Endothelial cell (in vitro differentiated cells): ENCODE measurements at regions not wholly inside any gene's neighbourhood (a gene's known extent, or its start where the extent isn't known, plus 50 kb on each side); places are given as distances from the start of the nearest gene placed in this dataset.

ENCODE experiments used
- DNase-seq: peaks from one replicate; pipeline ENCODE4 v3.0.0; 2021; ENCODE audit warnings: low spot score
- H3K27ac Mint-ChIP-seq: one replicate; pipeline ENCODE4 v1.8.0; 2021; ENCODE audit warnings: mixed read lengths, inconsistent platforms; ENCODE audit not compliant: unreplicated experiment
- H3K27me3 Mint-ChIP-seq: one replicate; pipeline ENCODE4 v1.8.0; 2021; ENCODE audit warnings: mild to moderate bottlenecking, moderate library complexity, mixed read lengths, inconsistent platforms; ENCODE audit not compliant: unreplicated experiment
- H3K36me3 Mint-ChIP-seq: one replicate; pipeline ENCODE4 v1.8.0; 2021; ENCODE audit warnings: mild to moderate bottlenecking, low read depth, mixed read lengths, inconsistent platforms; ENCODE audit not compliant: unreplicated experiment
- H3K4me1 Mint-ChIP-seq: one replicate; pipeline ENCODE4 v1.8.0; 2021; ENCODE audit warnings: mild to moderate bottlenecking, mixed read lengths, inconsistent platforms; ENCODE audit not compliant: unreplicated experiment
- H3K4me3 Mint-ChIP-seq: one replicate; pipeline ENCODE4 v1.8.0; 2021; ENCODE audit warnings: mild to moderate bottlenecking, mixed read lengths, inconsistent platforms; ENCODE audit not compliant: unreplicated experiment
- H3K9me3 Mint-ChIP-seq: one replicate; pipeline ENCODE4 v1.8.0; 2021; ENCODE audit warnings: mixed read lengths, inconsistent platforms; ENCODE audit not compliant: unreplicated experiment
- CTCF ChIP-seq: fragments of 200-600 bp; sonication (generic); IDR thresholded peaks from one replicate; pipeline ENCODE4 v1.5.0; 2021; ENCODE audit warnings: antibody characterized with exemption; ENCODE audit not compliant: unreplicated experiment

DNA sequence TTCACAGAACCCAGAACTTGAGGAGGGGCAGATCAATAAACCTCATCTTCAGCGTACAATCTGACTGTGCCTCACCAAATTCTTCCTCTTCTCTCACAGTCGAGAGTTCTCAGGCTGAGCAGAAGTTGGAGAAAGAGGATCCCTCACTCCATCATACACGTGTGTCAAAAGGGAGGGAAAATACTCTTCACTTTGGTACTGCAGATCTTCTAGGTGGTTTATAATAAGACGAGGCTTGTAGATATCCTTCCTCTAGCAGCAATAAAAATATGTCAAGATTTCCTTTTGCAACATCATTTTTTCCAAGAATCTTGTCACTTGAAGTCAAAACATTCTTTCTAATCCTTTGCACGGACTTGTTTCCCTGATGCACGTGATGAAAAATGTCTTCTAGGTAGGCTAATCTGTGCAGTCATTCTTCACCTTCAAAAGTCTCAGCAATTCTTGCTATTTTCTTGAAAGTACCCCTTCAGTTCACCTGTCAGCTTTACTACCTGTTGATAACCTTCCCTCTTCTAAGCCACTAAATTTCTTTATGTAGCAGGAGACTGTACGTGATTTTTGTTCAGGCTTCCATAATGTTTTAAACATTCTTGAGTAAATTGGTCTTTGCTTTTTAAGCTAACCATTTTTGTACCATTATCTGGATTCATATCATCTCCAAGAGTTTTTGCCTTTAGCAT is 214.1 kb downstream of the NUAK1 start:
- Mint-ChIP-seq H3K4me1 (no peaks in the 10 kb centered on the region), H3K27me3 (no peaks in the 10 kb centered on the region), H3K9me3 (no peaks in the 10 kb centered on the region), H3K27ac (no peak overlapping the region), H3K36me3 (no peaks in the 10 kb centered on the region), H3K4me3 (no peak overlapping the region)
- TF ChIP-seq CTCF, result no peak
- DNase-seq, result no peak

DNA sequence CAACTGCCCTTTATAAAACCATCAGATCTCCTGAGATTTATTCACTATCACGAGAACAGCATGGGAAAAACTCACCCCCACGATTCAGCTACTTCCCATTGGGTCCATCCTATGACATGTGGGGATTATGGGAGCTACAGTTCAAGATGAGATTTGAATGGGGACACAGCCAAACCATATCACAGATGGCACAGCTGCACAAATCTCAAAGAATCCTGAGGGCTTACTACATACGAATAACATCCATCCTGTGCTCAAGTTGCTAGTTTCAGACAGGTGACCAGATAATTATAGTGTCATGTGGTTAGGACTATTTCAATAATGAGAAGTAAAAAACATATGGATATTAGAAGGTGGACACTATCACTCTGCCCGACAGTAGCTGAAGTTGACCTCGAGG is 211.2 kb downstream of the NUAK1 start:
- H3K27ac Mint-ChIP-seq, result no peak overlapping the region
- TF ChIP-seq CTCF, result no peak
- H3K9me3 Mint-ChIP-seq, result no peaks in the 10 kb centered on the region
- H3K36me3 Mint-ChIP-seq, result no peaks in the 10 kb centered on the region
- no peak overlapping the region for H3K4me3 Mint-ChIP-seq
- peaks cover 8% of the 10 kb centered on the region for H3K4me1 Mint-ChIP-seq
- H3K27me3 Mint-ChIP-seq, result no peaks in the 10 kb centered on the region
- no peak for DNase-seq

GRCh38 chr12:105928436-105928835 is 210.3 kb downstream of the NUAK1 start:
- Mint-ChIP-seq H3K9me3 (no peaks in the 10 kb centered on the region), H3K4me1 (peaks cover 8% of the 10 kb centered on the region), H3K36me3 (no peaks in the 10 kb centered on the region), H3K27ac (no peak overlapping the region), H3K27me3 (no peaks in the 10 kb centered on the region), H3K4me3 (no peak overlapping the region)
- no peak for DNase-seq
- TF ChIP-seq CTCF, result no peak

- no peaks in the 10 kb centered on the region for H3K36me3 Mint-ChIP-seq
- no peak overlapping the region for H3K27ac Mint-ChIP-seq
- TF ChIP-seq CTCF, result no peak
- no peak overlapping the region for H3K4me3 Mint-ChIP-seq
- no peaks in the 10 kb centered on the region for H3K9me3 Mint-ChIP-seq
- DNase-seq, result no peak
- H3K27me3 Mint-ChIP-seq, result no peaks in the 10 kb centered on the region
- peaks cover 9% of the 10 kb centered on the region for H3K4me1 Mint-ChIP-seq
These were observed 209.6 kb downstream of the NUAK1 start for GRCh38 chr12:105929192-105929591.

GRCh38 chr12:105930557-105931503 is 207.9 kb downstream of the NUAK1 start:
- Mint-ChIP-seq H3K4me3 (no peak overlapping the region), H3K9me3 (no peaks in the 10 kb centered on the region), H3K4me1 (peaks cover 18% of the 10 kb centered on the region), H3K27me3 (no peaks in the 10 kb centered on the region), H3K27ac (no peak overlapping the region), H3K36me3 (no peaks in the 10 kb centered on the region)
- no peak for TF ChIP-seq CTCF
- no peak for DNase-seq
